ENCODE measurements at regions not wholly inside any gene's neighbourhood (a gene's known extent, or its start where the extent isn't known, plus 50 kb on each side); places are given as distances from the start of the nearest gene placed in this dataset.

GRCh38 chr6:165205632-165206031, 103.8 kb downstream of the C6orf118 start:
- TF ChIP-seq, protein P1, sequence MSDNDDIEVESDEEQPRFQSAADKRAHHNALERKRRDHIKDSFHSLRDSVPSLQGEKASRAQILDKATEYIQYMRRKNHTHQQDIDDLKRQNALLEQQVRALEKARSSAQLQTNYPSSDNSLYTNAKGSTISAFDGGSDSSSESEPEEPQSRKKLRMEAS (IDR thresholded peaks at IDR 0.05) = no peak
- TF ChIP-seq TAF1 (IDR thresholded peaks at IDR 0.05; ENCODE audit: low read depth) (no peak), TCF12 (IDR thresholded peaks at IDR 0.05; ENCODE audit: low read depth) (no peak), RAD21 (IDR thresholded peaks at IDR 0.05; ENCODE audit: low read depth) (no peak), EP300 (IDR thresholded peaks at IDR 0.05; ENCODE audit: borderline replicate concordance) (no peak), NFIC (IDR thresholded peaks at IDR 0.05) (no peak), USF1 (IDR thresholded peaks at IDR 0.05) (no peak), YY1 (IDR thresholded peaks at IDR 0.05; ENCODE audit: low read depth) (no peak), FOXM1 (IDR thresholded peaks at IDR 0.05; ENCODE audit: borderline replicate concordance, low read depth) (no peak), ZBTB7A (IDR thresholded peaks at IDR 0.05; ENCODE audit: low read depth) (no peak), TEAD4 (IDR thresholded peaks at IDR 0.05) (no peak), EGR1 (IDR thresholded peaks at IDR 0.05) (no peak), CREB1 (IDR thresholded peaks at IDR 0.05; ENCODE audit: low read depth) (no peak), CEBPB (IDR thresholded peaks at IDR 0.05) (no peak)
- TF ChIP-seq, protein P2, sequence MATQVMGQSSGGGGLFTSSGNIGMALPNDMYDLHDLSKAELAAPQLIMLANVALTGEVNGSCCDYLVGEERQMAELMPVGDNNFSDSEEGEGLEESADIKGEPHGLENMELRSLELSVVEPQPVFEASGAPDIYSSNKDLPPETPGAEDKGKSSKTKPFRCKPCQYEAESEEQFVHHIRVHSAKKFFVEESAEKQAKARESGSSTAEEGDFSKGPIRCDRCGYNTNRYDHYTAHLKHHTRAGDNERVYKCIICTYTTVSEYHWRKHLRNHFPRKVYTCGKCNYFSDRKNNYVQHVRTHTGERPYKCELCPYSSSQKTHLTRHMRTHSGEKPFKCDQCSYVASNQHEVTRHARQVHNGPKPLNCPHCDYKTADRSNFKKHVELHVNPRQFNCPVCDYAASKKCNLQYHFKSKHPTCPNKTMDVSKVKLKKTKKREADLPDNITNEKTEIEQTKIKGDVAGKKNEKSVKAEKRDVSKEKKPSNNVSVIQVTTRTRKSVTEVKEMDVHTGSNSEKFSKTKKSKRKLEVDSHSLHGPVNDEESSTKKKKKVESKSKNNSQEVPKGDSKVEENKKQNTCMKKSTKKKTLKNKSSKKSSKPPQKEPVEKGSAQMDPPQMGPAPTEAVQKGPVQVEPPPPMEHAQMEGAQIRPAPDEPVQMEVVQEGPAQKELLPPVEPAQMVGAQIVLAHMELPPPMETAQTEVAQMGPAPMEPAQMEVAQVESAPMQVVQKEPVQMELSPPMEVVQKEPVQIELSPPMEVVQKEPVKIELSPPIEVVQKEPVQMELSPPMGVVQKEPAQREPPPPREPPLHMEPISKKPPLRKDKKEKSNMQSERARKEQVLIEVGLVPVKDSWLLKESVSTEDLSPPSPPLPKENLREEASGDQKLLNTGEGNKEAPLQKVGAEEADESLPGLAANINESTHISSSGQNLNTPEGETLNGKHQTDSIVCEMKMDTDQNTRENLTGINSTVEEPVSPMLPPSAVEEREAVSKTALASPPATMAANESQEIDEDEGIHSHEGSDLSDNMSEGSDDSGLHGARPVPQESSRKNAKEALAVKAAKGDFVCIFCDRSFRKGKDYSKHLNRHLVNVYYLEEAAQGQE (IDR thresholded peaks at IDR 0.05; ENCODE audit: low read depth) = no peak

DNA sequence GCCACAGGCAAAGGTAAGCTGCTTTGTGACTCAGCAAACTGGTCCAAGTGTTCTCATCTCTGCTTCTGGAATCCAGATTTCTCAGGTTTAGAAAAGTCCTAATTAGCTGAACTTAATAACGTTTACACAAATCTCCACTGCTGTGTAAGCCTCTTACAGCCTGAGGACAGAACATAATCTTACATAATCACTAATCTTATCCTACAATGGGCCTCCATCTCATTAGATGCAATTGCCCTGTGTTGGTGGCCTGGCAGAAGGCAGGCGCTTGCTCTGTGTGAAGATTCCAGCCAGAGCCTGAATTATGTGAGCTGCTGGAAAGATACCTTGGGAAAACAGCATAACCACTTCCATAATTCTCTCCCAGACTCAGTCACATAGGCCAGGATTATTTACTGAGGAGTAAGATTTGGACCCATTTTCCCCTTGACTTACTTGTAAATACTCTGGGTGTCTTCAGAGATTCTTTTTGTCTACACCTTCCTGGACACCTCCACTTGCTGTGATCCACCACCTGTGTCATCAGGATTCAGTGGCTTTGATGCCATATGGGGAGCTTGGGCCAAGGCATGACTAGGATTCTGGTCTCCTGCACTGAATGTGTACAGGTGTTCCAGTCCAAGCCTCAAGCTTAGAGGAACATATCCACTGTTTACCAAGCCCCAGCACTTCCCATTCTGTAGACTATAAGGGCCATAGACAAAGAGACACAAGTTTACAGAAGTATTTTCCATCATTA, 104.4 kb downstream of the C6orf118 start:
- TF ChIP-seq TCF12 (IDR thresholded peaks at IDR 0.05; ENCODE audit: low read depth) = no peak
- TF ChIP-seq EGR1 (IDR thresholded peaks at IDR 0.05) = no peak
- TF ChIP-seq TAF1 (IDR thresholded peaks at IDR 0.05; ENCODE audit: low read depth) = no peak
- no peak for TF ChIP-seq EP300 (IDR thresholded peaks at IDR 0.05; ENCODE audit: borderline replicate concordance)
- TF ChIP-seq, protein P1 (IDR thresholded peaks at IDR 0.05) = no peak
- TF ChIP-seq FOXM1 (IDR thresholded peaks at IDR 0.05; ENCODE audit: borderline replicate concordance, low read depth) = no peak
- no peak for TF ChIP-seq RAD21 (IDR thresholded peaks at IDR 0.05; ENCODE audit: low read depth)
- no peak for TF ChIP-seq TEAD4 (IDR thresholded peaks at IDR 0.05)
- no peak for TF ChIP-seq CEBPB (IDR thresholded peaks at IDR 0.05)

GRCh38 chr6:165200178-165200577, 109.2 kb downstream of the C6orf118 start:
- TF ChIP-seq ZBTB7A (IDR thresholded peaks at IDR 0.05; ENCODE audit: low read depth) (no peak), USF1 (IDR thresholded peaks at IDR 0.05) (no peak), TEAD4 (IDR thresholded peaks at IDR 0.05) (no peak), CEBPB (IDR thresholded peaks at IDR 0.05) (no peak), CREB1 (IDR thresholded peaks at IDR 0.05; ENCODE audit: low read depth) (no peak), NFIC (IDR thresholded peaks at IDR 0.05) (no peak), EP300 (IDR thresholded peaks at IDR 0.05; ENCODE audit: borderline replicate concordance) (no peak), TAF1 (IDR thresholded peaks at IDR 0.05; ENCODE audit: low read depth) (no peak), TCF12 (IDR thresholded peaks at IDR 0.05; ENCODE audit: low read depth) (no peak), YY1 (IDR thresholded peaks at IDR 0.05; ENCODE audit: low read depth) (no peak), EGR1 (IDR thresholded peaks at IDR 0.05) (no peak), FOXM1 (IDR thresholded peaks at IDR 0.05; ENCODE audit: borderline replicate concordance, low read depth) (no peak), RAD21 (IDR thresholded peaks at IDR 0.05; ENCODE audit: low read depth) (no peak)
- TF ChIP-seq, protein P1 (IDR thresholded peaks at IDR 0.05) = no peak
- TF ChIP-seq, protein P2 (IDR thresholded peaks at IDR 0.05; ENCODE audit: low read depth) = no peak

DNA sequence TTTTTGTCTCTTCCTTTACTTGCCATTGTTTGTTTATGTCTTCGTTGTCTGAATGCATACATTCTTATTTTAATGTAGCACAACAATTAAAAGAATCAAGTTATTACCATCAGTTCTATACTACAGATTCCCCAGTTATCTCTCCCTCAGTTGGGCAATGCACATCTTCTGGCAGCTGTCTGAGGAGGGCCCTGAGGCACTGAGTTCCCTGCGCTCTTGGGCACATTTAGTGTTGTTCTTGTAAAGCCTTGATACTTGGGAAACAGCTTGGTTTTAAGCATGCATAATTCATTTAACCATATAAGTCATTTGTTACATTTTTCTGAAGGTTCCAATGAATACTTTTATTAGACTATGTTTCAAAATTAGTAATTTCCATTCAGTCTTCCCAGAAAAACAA, 117.9 kb downstream of the C6orf118 start:
- TF ChIP-seq TAF1 (IDR thresholded peaks at IDR 0.05; ENCODE audit: low read depth) = no peak
- TF ChIP-seq, protein P1 (IDR thresholded peaks at IDR 0.05) = no peak
- no peak for TF ChIP-seq EGR1 (IDR thresholded peaks at IDR 0.05)
- no peak for TF ChIP-seq CREB1 (IDR thresholded peaks at IDR 0.05; ENCODE audit: low read depth)
- TF ChIP-seq EP300 (IDR thresholded peaks at IDR 0.05; ENCODE audit: borderline replicate concordance) = no peak
- no peak for TF ChIP-seq CEBPB (IDR thresholded peaks at IDR 0.05)
- TF ChIP-seq NFIC (IDR thresholded peaks at IDR 0.05) = no peak
- TF ChIP-seq TEAD4 (IDR thresholded peaks at IDR 0.05) = no peak
- TF ChIP-seq, protein P2 (IDR thresholded peaks at IDR 0.05; ENCODE audit: low read depth) = no peak
- no peak for TF ChIP-seq FOXM1 (IDR thresholded peaks at IDR 0.05; ENCODE audit: borderline replicate concordance, low read depth)
- no peak for TF ChIP-seq TCF12 (IDR thresholded peaks at IDR 0.05; ENCODE audit: low read depth)
- no peak for TF ChIP-seq YY1 (IDR thresholded peaks at IDR 0.05; ENCODE audit: low read depth)
- TF ChIP-seq RAD21 (IDR thresholded peaks at IDR 0.05; ENCODE audit: low read depth) = no peak
- no peak for TF ChIP-seq ZBTB7A (IDR thresholded peaks at IDR 0.05; ENCODE audit: low read depth)
- no peak for TF ChIP-seq USF1 (IDR thresholded peaks at IDR 0.05)
